Cardiac muscle cell (in vitro differentiated cells and primary cell): ENCODE measurements at regions not wholly inside any gene's neighbourhood (a gene's known extent, or its start where the extent isn't known, plus 50 kb on each side); places are given as distances from the start of the nearest gene placed in this dataset.

ENCODE experiments used
- DNase-seq, 2 donors: peaks; one replicate each; pipeline versions ENCODE4 v3.0.0 to v3.0.0-alpha.2; 2010 to 2017; ENCODE audit warnings: low read depth in 1 of 2, low spot score in 1 of 2
- H3K27ac ChIP-seq: fragments of 200-600 bp; sonication (generic); 2 replicates; pipeline ENCODE4 v1.5.1; 2016
- H3K27me3 ChIP-seq: fragments of 200-600 bp; sonication (generic); 2 replicates; pipeline ENCODE4 v1.6.0; 2016; ENCODE audit warnings: control low read depth
- H3K36me3 ChIP-seq: fragments of 200-600 bp; sonication (generic); 2 replicates; pipeline ENCODE4 v1.5.1; 2016; ENCODE audit warnings: control low read depth
- H3K4me1 ChIP-seq: fragments of 200-600 bp; sonication (generic); 2 replicates; pipeline ENCODE4 v1.8.1; 2017; ENCODE audit warnings: low read depth, mild to moderate bottlenecking, mixed run types
- H3K4me3 ChIP-seq: fragments of 200-600 bp; sonication (generic); 2 replicates; pipeline ENCODE4 v1.5.1; 2016; ENCODE audit warnings: mild to moderate bottlenecking
- H3K9me3 ChIP-seq: fragments of 200-600 bp; sonication (generic); 2 replicates; pipeline ENCODE4 v1.5.1; 2017; ENCODE audit warnings: low read depth, mild to moderate bottlenecking, control low read depth
- TF ChIP-seq, protein P1 (sequence below): IDR thresholded peaks from 2 replicates; pipeline ENCODE4 v1.5.1; 2012; ENCODE audit warnings: low read depth, mild to moderate bottlenecking, low read length

DNA sequence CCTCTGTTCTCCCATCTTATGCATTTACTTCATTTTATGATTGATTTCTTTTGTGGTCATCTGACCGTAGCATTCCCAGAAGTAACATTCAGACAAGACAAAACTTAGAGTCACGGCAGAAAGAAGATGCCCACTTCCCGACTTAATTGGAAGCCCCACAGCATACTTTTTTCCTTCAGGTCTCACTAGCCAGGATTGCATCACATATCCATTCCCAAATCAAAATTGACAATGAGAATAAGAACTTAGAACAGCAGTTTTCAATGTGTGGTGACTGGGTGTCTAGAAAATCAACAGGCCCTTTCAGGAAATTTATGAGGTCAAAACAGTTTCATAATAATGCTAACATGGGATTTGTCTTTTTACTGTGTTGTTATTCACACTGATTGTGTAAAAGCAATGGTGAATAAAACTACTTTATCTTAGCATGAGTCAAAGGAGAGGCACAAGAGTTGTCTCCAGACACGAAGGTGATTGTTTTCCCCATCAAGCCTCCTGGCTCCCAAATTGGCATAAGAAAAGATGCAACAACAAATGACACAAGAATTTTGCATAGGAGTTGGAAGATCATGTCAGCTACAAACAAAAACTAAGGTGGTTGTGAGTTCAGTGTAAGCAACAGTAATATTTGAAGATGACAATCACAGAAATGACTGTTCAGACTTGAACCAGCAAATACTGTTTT is 493.9 kb downstream of the HTR7 start:
- TF ChIP-seq, protein P1, sequence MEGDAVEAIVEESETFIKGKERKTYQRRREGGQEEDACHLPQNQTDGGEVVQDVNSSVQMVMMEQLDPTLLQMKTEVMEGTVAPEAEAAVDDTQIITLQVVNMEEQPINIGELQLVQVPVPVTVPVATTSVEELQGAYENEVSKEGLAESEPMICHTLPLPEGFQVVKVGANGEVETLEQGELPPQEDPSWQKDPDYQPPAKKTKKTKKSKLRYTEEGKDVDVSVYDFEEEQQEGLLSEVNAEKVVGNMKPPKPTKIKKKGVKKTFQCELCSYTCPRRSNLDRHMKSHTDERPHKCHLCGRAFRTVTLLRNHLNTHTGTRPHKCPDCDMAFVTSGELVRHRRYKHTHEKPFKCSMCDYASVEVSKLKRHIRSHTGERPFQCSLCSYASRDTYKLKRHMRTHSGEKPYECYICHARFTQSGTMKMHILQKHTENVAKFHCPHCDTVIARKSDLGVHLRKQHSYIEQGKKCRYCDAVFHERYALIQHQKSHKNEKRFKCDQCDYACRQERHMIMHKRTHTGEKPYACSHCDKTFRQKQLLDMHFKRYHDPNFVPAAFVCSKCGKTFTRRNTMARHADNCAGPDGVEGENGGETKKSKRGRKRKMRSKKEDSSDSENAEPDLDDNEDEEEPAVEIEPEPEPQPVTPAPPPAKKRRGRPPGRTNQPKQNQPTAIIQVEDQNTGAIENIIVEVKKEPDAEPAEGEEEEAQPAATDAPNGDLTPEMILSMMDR = no peak
- peak in 1 of 2 donors; percentile 34 for DNase-seq
- H3K36me3 ChIP-seq = no peaks in the 10 kb centered on the region
- H3K9me3 ChIP-seq = no peaks in the 10 kb centered on the region
- no peaks in the 10 kb centered on the region for H3K4me1 ChIP-seq
- H3K27me3 ChIP-seq = no peaks in the 10 kb centered on the region
- H3K4me3 ChIP-seq = no peak overlapping the region
- H3K27ac ChIP-seq = no peak overlapping the region

DNA sequence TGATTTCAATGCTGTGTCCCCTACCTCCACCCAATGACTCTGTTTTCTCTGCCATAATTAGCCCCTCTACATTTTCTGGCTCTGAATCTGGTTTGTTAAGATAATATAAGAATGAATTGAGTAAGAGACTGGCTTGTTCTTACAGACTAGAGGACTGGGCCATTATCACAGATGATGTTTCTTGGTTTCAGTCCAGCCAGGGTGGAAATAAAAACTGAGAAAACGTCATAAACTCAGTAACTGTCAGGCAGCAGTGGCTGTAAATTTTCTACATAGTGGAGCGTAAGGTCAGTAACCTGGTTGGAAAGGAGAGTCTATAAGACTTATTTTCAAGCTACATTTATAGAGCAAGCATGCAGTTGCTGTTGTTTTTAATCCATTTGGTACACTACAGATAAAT is 485.4 kb downstream of the HTR7 start:
- Histone ChIP-seq H3K4me1 (no peaks in the 10 kb centered on the region), H3K27me3 (no peaks in the 10 kb centered on the region), H3K27ac (no peak overlapping the region), H3K36me3 (no peaks in the 10 kb centered on the region), H3K4me3 (no peak overlapping the region), H3K9me3 (no peaks in the 10 kb centered on the region)
- peak in 1 of 2 donors; percentile 81 for DNase-seq
- TF ChIP-seq, protein P1 = no peak

DNA sequence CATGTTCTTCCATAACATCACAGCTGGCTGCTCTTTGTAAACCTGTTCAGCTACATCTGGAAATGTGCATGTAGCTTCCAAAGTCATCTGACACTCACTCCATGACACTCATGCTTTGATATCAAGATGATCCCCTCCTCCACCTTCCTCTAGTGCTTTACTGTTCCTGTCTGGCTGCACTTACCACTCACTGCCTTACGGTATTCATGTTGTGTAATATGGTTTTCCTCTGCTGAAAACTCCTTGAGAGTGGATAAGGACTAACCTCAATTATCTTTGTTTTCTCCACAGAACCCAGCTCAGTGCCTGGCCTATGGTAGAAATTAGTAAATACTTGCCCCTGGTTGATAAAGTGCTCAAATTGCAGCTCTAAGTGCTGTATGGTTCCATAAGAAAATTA is 483.9 kb downstream of the HTR7 start:
- Histone ChIP-seq H3K36me3 (no peaks in the 10 kb centered on the region), H3K4me3 (no peak overlapping the region), H3K27ac (no peak overlapping the region), H3K9me3 (no peaks in the 10 kb centered on the region), H3K4me1 (no peaks in the 10 kb centered on the region), H3K27me3 (no peaks in the 10 kb centered on the region)
- peak in 1 of 2 donors; percentile 71 for DNase-seq
- TF ChIP-seq, protein P1 = no peak

DNA sequence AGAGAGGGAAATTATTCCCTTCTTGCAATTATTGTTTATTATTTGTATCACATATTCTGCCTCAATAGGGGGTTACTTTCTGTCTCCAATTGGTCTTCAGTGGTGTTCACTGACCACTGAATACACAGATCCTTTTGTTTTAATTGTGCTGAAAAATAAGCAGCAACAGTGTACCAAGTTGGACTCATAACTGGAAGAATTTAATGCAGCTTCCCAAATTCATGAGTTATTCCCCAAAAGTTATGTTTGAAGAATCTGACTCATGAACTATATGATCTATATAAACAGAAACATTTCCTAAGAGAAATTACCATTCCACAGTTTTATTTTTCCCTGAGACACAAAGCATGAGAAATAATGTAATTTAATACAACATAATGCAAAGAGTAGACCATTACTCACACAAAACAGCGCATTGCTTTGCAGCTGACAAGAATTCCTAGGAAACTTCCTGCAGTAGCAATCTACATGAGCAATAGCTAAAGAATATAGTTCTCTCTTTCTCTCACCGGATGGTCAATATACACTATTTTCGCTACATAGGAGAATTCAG is 479.2 kb downstream of the HTR7 start:
- H3K27ac ChIP-seq = no peak overlapping the region
- no peaks in the 10 kb centered on the region for H3K27me3 ChIP-seq
- H3K9me3 ChIP-seq = no peaks in the 10 kb centered on the region
- TF ChIP-seq, protein P1 = no peak
- DNase-seq = no peak
- H3K4me3 ChIP-seq = no peak overlapping the region
- H3K4me1 ChIP-seq = no peaks in the 10 kb centered on the region
- H3K36me3 ChIP-seq = no peaks in the 10 kb centered on the region

DNA sequence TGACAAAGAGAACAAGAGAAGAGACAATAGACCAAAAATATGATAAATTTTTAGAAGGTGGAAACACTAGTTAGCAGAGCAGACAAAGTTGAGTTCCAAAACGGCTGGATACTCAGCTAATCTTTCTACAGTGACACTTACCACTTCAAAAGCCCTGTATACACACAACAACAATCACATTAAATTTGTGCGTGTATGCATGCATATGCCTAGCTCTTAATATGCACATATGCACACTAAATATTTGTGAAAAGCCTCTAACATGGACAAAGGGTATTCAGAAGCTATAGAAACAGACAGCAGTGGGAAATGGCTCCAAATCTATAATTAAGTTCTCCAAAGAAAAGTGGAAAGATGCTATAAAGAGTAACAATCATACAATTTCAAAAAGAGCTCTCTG is 476.4 kb downstream of the HTR7 start:
- H3K27me3 ChIP-seq = no peaks in the 10 kb centered on the region
- no peak overlapping the region for H3K27ac ChIP-seq
- no peaks in the 10 kb centered on the region for H3K36me3 ChIP-seq
- DNase-seq = no peak
- no peaks in the 10 kb centered on the region for H3K4me1 ChIP-seq
- TF ChIP-seq, protein P1 = no peak
- no peak overlapping the region for H3K4me3 ChIP-seq
- no peaks in the 10 kb centered on the region for H3K9me3 ChIP-seq
